GM06990 (cell line): ENCODE measurements at regions not wholly inside any gene's neighbourhood (a gene's known extent, or its start where the extent isn't known, plus 50 kb on each side); places are given as distances from the start of the nearest gene placed in this dataset.

Experiments
- DNase-seq: peaks from one replicate; pipeline ENCODE4 v3.0.0-alpha.2; 2011; ENCODE audit not compliant: insufficient read length; ENCODE audit errors: extremely low read depth
- H3K27me3 ChIP-seq: replicated peaks from 2 replicates; pipeline ENCODE4 v1.6.0; 2011; ENCODE audit warnings: low read length; ENCODE audit not compliant: control insufficient read depth, insufficient read depth
- H3K36me3 ChIP-seq: 2 replicates; pipeline ENCODE4 v1.5.1; 2011; ENCODE audit warnings: low read length; ENCODE audit not compliant: control insufficient read depth, insufficient read depth
- H3K4me3 ChIP-seq: replicated peaks from 2 replicates; pipeline ENCODE4 v1.5.1; 2011; ENCODE audit warnings: low read depth, mild to moderate bottlenecking, control low read depth, low read length
- TF ChIP-seq, protein P1 (sequence below): IDR thresholded peaks from 2 replicates; pipeline ENCODE4 v1.5.1; 2011; ENCODE audit warnings: low read length, control low read depth, mild to moderate bottlenecking, inconsistent platforms; ENCODE audit not compliant: insufficient read depth, poor library complexity, severe bottlenecking

DNA sequence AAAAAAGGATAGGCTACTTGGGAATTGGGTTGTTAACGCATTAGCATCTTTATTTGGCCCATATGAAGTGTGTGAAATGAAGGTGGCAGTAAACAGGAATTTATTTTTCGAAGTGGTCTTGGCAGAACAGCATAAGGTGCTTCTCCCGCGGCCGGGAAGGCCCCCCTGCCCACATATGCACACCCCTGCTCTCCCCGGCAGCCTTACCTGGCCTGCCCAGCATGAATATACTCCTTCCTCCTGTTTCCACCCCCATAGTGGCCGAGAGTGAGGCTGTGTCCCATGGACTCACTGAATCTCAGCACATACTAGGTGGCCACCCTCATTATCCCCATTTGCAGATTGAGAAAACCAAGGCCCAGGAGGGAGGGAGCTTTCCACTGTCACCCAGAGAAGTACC, 54.0 kb upstream of the OLFM1 start:
- no peak for DNase-seq
- peaks cover 1% of the 10 kb centered on the region for H3K27me3 ChIP-seq
- no peaks in the 10 kb centered on the region for H3K36me3 ChIP-seq
- H3K4me3 ChIP-seq, result no peak overlapping the region
- TF ChIP-seq, protein P1, sequence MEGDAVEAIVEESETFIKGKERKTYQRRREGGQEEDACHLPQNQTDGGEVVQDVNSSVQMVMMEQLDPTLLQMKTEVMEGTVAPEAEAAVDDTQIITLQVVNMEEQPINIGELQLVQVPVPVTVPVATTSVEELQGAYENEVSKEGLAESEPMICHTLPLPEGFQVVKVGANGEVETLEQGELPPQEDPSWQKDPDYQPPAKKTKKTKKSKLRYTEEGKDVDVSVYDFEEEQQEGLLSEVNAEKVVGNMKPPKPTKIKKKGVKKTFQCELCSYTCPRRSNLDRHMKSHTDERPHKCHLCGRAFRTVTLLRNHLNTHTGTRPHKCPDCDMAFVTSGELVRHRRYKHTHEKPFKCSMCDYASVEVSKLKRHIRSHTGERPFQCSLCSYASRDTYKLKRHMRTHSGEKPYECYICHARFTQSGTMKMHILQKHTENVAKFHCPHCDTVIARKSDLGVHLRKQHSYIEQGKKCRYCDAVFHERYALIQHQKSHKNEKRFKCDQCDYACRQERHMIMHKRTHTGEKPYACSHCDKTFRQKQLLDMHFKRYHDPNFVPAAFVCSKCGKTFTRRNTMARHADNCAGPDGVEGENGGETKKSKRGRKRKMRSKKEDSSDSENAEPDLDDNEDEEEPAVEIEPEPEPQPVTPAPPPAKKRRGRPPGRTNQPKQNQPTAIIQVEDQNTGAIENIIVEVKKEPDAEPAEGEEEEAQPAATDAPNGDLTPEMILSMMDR, result no peak

DNA sequence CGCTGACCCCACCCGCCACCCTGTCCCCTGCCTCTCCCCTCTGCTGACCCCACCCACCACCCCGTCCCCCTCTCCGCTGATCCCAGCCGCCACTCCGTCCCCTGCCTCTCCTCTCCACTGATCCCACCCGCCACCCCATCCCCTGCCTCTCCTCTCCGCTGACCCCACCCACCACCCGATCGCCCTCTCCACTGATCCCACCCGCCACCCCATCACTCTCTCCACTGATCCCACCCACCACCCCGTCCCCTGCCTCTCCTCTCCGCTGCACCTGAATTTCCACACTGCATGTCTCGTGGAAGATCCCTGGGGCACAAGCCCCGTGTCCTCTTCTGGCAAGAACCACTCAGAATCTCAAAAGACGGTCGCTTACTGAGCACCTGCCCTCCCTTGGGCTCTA, 53.4 kb upstream of the OLFM1 start:
- Histone ChIP-seq H3K4me3 (no peak overlapping the region), H3K27me3 (peaks cover 1% of the 10 kb centered on the region), H3K36me3 (no peaks in the 10 kb centered on the region)
- TF ChIP-seq, protein P1, result no peak
- DNase-seq, result no peak

DNA sequence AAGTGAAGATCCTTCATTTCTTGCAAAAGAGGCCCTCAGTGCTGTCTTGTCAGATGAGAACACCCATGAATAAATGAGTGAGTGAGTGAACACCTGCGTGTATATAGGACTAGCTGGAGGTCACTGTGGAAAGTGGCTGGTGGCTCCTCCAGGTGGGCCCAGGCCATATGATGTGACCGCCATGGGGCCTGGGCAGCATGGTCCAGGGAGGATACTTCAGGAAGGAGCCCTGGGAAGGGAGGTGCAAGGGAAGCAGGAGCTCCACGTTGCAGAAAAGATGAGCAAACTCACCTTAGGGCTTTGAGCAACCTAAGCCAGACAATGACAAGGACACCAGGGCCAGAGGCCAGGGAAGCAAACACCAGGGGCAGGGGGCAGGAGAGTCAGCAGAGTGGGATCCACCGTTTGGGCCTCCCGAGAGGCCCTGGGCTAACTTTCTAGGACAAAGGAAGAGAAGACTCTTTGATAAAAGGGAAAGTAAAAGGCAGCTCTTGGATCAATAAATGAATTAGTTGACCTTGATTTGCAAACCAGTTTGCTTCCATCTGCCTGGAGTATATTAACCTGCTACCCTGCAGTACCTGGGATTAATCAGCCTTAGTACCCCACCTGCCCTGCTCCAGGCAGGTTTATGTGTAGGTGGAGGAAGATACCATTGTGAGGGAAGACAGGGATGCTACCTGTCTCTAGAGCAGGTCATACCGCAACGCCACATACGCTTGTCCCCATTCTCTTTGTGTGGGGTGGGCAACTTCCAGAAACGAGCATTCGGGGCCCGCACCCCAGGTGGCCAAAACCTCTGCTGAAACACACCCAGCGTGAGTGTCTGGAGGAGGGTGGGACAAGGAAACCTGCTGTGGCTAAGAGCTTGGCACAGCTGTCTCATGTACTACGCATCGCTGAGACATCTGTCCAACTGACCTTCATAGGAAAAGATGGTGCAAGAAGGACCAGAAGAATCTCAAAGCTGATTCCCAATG, 51.4 kb upstream of the OLFM1 start:
- DNase-seq, result no peak
- H3K36me3 ChIP-seq, result no peaks in the 10 kb centered on the region
- H3K4me3 ChIP-seq, result no peak overlapping the region
- peaks cover 1% of the 10 kb centered on the region for H3K27me3 ChIP-seq
- TF ChIP-seq, protein P1, result no peak

DNA sequence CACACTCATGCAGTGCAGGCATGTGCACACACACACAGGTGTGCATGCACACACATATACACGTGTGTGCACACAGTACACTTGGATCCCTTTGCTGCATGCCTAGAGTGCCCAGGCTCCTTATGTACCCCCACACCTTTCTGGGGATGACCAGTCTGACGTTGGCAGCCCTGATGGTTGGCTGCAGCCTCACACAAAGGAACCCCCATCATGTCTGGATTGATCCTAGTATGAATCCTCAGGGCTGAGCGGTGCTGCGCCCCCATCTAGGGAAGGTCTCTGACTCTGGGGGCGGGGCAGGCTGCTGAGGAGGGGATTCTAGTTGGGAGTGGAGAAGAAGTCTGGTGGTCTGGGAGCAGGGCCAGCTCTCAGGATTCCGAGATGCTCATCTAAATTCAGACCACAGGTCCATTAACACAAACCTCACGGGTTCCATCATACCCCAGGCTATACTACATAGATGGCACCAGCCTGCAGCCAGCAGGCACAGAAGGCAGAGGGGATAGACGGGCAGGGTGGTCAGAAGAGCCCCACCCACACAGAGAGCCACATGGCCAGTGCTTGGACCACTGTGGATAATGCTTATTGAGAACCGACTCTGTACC, 50.5 kb upstream of the OLFM1 start:
- H3K36me3 ChIP-seq, result no peaks in the 10 kb centered on the region
- DNase-seq, result no peak
- peaks cover 1% of the 10 kb centered on the region for H3K27me3 ChIP-seq
- TF ChIP-seq, protein P1, result no peak
- H3K4me3 ChIP-seq, result no peak overlapping the region

DNA sequence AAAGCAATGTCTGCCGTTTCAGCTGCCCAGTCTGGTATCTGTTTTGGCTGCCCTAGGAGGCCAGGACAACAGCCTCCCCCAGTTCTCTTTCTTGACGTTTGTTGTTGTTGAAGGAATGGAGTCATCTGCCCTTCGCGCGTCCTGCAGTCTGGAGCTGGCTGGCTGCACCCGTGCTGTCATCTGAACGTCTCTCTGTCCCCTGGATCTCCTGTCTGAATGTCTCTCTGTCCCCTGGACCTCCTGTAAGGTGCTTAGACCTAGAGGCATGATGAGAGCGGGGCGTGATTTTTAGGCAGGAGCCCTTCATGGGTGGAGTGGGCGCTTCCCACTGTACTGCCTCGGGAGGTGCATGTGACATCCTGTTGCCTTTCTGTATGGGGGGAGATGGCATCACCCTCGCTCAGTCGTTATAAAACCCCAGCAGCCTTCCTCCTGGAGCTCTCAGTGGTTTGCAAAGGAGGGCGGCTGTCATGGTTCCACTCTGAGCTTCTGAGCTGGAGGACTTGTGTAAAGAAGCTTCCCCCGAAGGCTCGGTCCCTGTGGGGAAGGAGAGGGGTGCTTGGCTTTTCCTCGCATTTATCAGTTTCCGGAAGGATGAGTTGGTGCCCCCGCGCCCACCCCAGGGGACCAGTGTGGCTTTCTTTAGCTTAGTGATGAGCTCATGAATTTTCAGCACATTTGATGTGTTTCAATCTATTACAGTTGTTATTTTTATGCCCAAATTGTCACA, 49.8 kb upstream of the OLFM1 start:
- Histone ChIP-seq H3K4me3 (no peak overlapping the region), H3K27me3 (peaks cover 1% of the 10 kb centered on the region), H3K36me3 (no peaks in the 10 kb centered on the region)
- TF ChIP-seq, protein P1, result no peak
- DNase-seq, result no peak
